ENCODE measurements at regions not wholly inside any gene's neighbourhood (a gene's known extent, or its start where the extent isn't known, plus 50 kb on each side); places are given as distances from the start of the nearest gene placed in this dataset.

GRCh38 chr2:5234563-5234962 lies 457.6 kb upstream of the SOX11 start:
- no peaks in the 10 kb centered on the region for H3K4me1 ChIP-seq
- no peak for DNase-seq
- H3K27ac ChIP-seq (replicated peaks) = no peak overlapping the region
- intact Hi-C loops (cut with micrococcal nuclease) = no loop called here
- H3K4me3 ChIP-seq = no peak overlapping the region
- TF ChIP-seq CTCF (IDR thresholded peaks at IDR 0.05; ENCODE audit: borderline replicate concordance) = no peak
- H3K9me3 ChIP-seq (replicated peaks) = peaks cover 12% of the 10 kb centered on the region
- H3K27me3 ChIP-seq (ENCODE audit: low read depth) = peaks cover 9% of the 10 kb centered on the region
- no peaks in the 10 kb centered on the region for H3K36me3 ChIP-seq

- DNase-seq = no peak
- Histone ChIP-seq H3K4me1 (no peaks in the 10 kb centered on the region), H3K9me3 (replicated peaks) (peaks cover 12% of the 10 kb centered on the region), H3K27ac (replicated peaks) (no peak overlapping the region), H3K36me3 (no peaks in the 10 kb centered on the region), H3K27me3 (ENCODE audit: low read depth) (no peaks in the 10 kb centered on the region), H3K4me3 (no peak overlapping the region)
- intact Hi-C loops (cut with micrococcal nuclease) = no loop called here
- TF ChIP-seq CTCF (IDR thresholded peaks at IDR 0.05; ENCODE audit: borderline replicate concordance) = no peak
Measured at GRCh38 chr2:5235701-5236100, 456.5 kb upstream of the SOX11 start.

GRCh38 chr2:5236249-5236648 lies 455.9 kb upstream of the SOX11 start:
- no peak overlapping the region for H3K4me3 ChIP-seq
- no peaks in the 10 kb centered on the region for H3K36me3 ChIP-seq
- no peaks in the 10 kb centered on the region for H3K27me3 ChIP-seq (ENCODE audit: low read depth)
- H3K4me1 ChIP-seq = no peaks in the 10 kb centered on the region
- H3K27ac ChIP-seq (replicated peaks) = no peak overlapping the region
- intact Hi-C loops (cut with micrococcal nuclease) = no loop called here
- no peak for TF ChIP-seq CTCF (IDR thresholded peaks at IDR 0.05; ENCODE audit: borderline replicate concordance)
- peaks cover 12% of the 10 kb centered on the region for H3K9me3 ChIP-seq (replicated peaks)
- no peak for DNase-seq

GRCh38 chr2:5242751-5243150 lies 449.4 kb upstream of the SOX11 start:
- H3K27ac ChIP-seq (replicated peaks) = no peak overlapping the region
- intact Hi-C loops (cut with micrococcal nuclease) = no loop called here
- peaks cover 10% of the 10 kb centered on the region for H3K27me3 ChIP-seq (ENCODE audit: low read depth)
- no peaks in the 10 kb centered on the region for H3K4me1 ChIP-seq
- TF ChIP-seq CTCF (IDR thresholded peaks at IDR 0.05; ENCODE audit: borderline replicate concordance) = no peak
- H3K9me3 ChIP-seq (replicated peaks) = no peaks in the 10 kb centered on the region
- H3K36me3 ChIP-seq = no peaks in the 10 kb centered on the region
- DNase-seq = no peak
- no peak overlapping the region for H3K4me3 ChIP-seq

- no peak for TF ChIP-seq CTCF (IDR thresholded peaks at IDR 0.05; ENCODE audit: borderline replicate concordance)
- Histone ChIP-seq H3K36me3 (no peaks in the 10 kb centered on the region), H3K4me3 (no peak overlapping the region), H3K4me1 (no peaks in the 10 kb centered on the region), H3K27ac (replicated peaks) (no peak overlapping the region), H3K27me3 (ENCODE audit: low read depth) (no peaks in the 10 kb centered on the region), H3K9me3 (replicated peaks) (peaks cover 6% of the 10 kb centered on the region)
- no peak for DNase-seq
- intact Hi-C loops (cut with micrococcal nuclease) = no loop called here
Measured at GRCh38 chr2:5250482-5250881, 441.7 kb upstream of the SOX11 start.

- no peak for DNase-seq
- Histone ChIP-seq H3K4me3 (no peak overlapping the region), H3K36me3 (no peaks in the 10 kb centered on the region), H3K27me3 (ENCODE audit: low read depth) (no peaks in the 10 kb centered on the region), H3K4me1 (no peaks in the 10 kb centered on the region), H3K9me3 (replicated peaks) (peaks cover 6% of the 10 kb centered on the region), H3K27ac (replicated peaks) (no peak overlapping the region)
- intact Hi-C loops (cut with micrococcal nuclease) = no loop called here
- TF ChIP-seq CTCF (IDR thresholded peaks at IDR 0.05; ENCODE audit: borderline replicate concordance) = no peak
Measured at GRCh38 chr2:5253263-5253662, 438.9 kb upstream of the SOX11 start.

Measured in left ventricle myocardium inferior (tissue), 1 donor.